Sigmoid colon (tissue), 3 donors: ENCODE measurements at regions not wholly inside any gene's neighbourhood (a gene's known extent, or its start where the extent isn't known, plus 50 kb on each side); places are given as distances from the start of the nearest gene placed in this dataset.

ENCODE experiments used
- CTCF ChIP-seq, 4 experiments: fragments of 450-650 bp in 3 of 4; fragments of 200-600 bp in 1 of 4; IDR thresholded peaks; one replicate each; pipeline ENCODE4 v1.5.1; 2016 to 2019; ENCODE audit warnings: antibody characterized with exemption in 4 of 4, mild to moderate bottlenecking in 3 of 4, moderate library complexity in 2 of 4
- POLR2A ChIP-seq, 2 donors: fragments of 450-650 bp; IDR thresholded peaks; one replicate each; pipeline ENCODE4 v1.6.1; 2016; ENCODE audit warnings: antibody characterized with exemption in 2 of 2, mild to moderate bottlenecking in 2 of 2, moderate library complexity in 2 of 2

- TF ChIP-seq POLR2A (IDR thresholded peaks at IDR 0.05) (no peak), CTCF (IDR thresholded peaks at IDR 0.05) (no peak)
These were observed 77.4 kb upstream of the IQSEC1 start for GRCh38 chr3:13150624-13151023.
